G401 (cell line): ENCODE measurements at regions not wholly inside any gene's neighbourhood (a gene's known extent, or its start where the extent isn't known, plus 50 kb on each side); places are given as distances from the start of the nearest gene placed in this dataset.

ENCODE experiments used
- DNase-seq: peaks from one replicate; pipeline ENCODE4 v3.0.0-alpha.2; 2015; ENCODE audit warnings: low spot score
- in situ Hi-C: cut with HindIII; loops from 2 replicates; pipeline ENCODE4 v1.10.0; 2016; ENCODE audit warnings: low sequenced_read_pairs, mixed read lengths

DNA sequence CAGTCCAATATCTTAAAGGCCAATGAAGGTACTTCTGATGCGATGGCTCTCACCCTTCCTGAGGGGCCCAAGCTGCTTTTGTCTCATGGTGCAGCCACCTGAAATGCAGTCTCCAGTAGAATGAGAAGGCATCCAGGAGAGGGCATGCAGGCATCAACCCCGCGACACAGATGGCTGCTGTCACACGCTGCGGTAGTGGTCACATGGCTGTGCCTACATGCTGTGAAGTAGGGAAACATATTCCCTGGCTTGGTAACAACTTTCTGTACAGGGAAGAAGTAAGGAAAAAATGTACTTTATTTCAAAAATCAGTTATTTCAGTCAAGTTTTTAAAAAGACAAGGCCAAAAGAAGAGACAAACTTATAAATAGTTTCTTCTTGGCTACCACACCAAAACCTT lies 139.9 kb downstream of the TRIML1 start:
- DNase-seq = no peak
- in situ Hi-C loops = no loop called here

DNA sequence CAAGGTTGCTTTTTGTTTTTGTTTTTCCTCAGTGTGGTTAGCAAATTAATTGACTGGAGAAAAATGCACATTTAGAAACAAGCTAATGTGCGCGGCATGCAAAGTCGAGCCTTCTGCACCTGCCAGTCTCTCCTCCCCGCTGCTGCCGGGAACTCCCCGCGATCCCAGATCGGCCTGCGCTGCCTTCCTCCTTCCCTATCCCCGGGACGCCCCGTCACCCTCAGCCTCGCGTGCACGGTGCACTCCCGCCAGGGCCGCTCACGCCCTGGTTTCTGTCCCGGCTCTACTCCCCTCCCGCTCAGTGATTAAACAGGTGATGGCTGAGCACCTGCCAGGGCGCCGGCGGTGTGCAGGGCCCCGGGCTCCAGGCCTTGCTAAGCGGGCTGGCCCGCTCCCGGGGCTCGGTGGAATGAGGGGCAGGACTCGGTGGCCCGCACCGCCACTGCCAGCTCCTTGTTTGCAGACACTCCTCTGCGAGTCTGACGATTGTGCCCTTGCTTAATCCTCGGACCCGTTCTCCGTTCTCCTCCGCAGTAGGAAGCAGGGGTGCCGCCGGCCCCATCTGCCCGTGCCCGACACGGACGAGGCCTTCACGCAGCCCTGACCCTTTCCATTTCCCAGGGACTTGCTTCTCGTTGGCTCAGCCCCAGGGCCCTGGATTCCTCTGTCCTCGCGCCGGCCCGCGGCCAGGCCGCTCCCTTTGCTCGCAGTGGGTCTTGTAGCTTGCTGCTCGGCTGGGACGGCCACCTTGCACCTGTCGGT lies 143.4 kb downstream of the TRIML1 start:
- in situ Hi-C loops = no loop called here
- peak; percentile 8 for DNase-seq

DNA sequence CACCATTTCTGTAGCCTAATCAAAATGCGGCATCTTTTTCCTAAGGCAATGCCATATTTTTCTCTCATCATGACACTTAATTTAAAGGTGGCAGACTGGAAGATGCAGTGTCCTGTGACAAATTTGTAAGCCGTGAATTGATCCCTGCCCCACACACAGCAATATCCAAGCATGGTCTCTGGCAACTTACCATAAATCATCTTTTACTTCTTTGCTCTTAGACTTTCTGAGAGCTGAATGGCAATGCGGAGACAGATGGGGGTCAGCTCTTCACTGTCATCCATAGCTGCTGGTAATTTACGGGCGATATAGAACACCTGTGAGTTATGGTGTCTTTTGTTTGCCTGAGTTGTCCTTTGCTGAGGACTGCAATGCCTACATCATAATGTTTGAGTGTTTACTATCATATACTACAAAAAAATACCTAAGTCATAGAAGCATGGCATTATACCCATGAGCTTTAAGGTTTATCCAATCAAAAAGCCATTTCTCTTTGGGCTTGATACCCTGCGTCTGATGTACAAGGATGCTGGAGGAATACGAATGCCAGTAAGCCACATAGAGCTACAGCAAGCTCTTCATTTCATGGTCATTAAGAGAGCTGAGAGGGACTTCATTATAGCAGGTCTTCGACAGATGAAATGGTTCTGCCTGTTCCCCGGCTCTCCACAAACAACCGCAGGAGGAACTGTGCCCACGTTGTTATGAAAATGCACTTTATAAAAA lies 148.1 kb downstream of the TRIML1 start:
- in situ Hi-C loops = no loop called here
- no peak for DNase-seq

GRCh38 chr4:188289531-188290125 lies 150.4 kb downstream of the TRIML1 start:
- in situ Hi-C loops = no loop called here
- no peak for DNase-seq

- in situ Hi-C loops = no loop called here
- no peak for DNase-seq
Observed at GRCh38 chr4:188295899-188296298, 156.7 kb downstream of the TRIML1 start.

- in situ Hi-C loops = no loop called here
- DNase-seq = no peak
Observed at GRCh38 chr4:188296331-188296730, 157.1 kb downstream of the TRIML1 start.

DNA sequence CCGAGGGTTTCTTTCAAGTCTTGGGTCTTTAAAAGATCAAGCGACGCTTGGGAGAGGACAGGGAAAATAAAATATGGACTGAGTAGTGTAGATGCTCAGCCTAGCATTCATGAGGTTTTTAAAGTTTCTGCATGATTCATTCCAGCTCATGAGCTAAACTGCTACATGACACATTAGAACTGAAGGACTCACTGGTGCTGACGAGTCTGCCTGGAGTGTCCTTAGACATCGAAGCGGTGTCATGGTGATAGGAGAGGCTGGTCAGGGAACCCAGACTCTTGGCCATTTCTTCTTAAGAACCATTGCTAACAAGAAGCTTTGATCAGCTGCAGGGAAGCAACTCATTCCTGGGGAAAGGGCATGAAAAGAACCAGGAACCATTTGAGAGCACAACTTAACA lies 158.6 kb downstream of the TRIML1 start:
- in situ Hi-C loops = no loop called here
- no peak for DNase-seq

GRCh38 chr4:188299161-188299560 lies 159.9 kb downstream of the TRIML1 start:
- in situ Hi-C loops = no loop called here
- DNase-seq = no peak

- in situ Hi-C loops = no loop called here
- no peak for DNase-seq
Observed at GRCh38 chr4:188300385-188300784, 161.1 kb downstream of the TRIML1 start.

DNA sequence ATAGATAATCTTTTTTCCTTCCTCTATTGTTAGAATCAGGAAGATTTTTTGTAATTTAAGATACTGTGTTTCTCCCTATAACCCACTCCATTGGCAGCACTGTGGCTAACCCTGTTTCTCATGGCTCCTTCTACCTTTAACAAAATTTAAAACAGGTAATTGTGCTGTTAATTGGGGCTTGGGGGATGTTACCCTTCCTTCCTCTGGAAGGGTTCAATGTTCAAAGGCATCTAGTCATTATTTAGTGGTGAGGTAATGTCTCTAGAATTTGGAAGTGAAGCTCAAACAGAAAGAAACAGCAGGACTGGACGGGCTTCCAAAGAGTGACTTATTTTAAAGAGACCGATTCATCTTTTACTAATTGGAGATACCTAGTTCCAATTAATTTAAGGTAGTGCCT lies 166.4 kb downstream of the TRIML1 start:
- no peak for DNase-seq
- in situ Hi-C loops = no loop called here

GRCh38 chr4:188307591-188307990 lies 168.3 kb downstream of the TRIML1 start:
- DNase-seq = no peak
- in situ Hi-C loops = no loop called here

GRCh38 chr4:188308142-188308541 lies 168.9 kb downstream of the TRIML1 start:
- DNase-seq = no peak
- in situ Hi-C loops = no loop called here

DNA sequence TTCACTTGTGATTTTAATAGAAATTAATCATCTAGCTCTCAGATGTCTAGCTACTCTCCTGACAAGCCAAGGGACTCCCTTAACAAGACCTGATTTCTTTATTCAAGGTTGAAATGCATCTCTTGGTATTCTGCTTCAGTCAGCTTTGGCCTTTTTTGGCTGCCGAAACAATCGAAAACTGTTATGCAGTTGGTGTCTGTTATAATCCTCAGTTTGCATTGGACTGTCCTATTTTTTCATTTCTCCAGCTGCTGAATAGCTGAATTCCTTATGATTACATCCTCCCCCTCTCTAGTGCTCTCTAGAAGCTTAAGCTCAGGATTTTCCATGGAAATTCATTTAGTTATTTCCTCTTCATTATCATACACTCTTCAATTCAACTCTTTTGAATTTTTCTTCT lies 177.2 kb downstream of the TRIML1 start:
- no peak for DNase-seq
- in situ Hi-C loops = no loop called here

- no peak for DNase-seq
- in situ Hi-C loops = no loop called here
Observed at GRCh38 chr4:188328966-188329365, 189.7 kb downstream of the TRIML1 start.

GRCh38 chr4:188329521-188329920 lies 190.3 kb downstream of the TRIML1 start:
- DNase-seq = no peak
- in situ Hi-C loops = no loop called here

- in situ Hi-C loops = no loop called here
- no peak for DNase-seq
Observed at GRCh38 chr4:188332265-188332664, 193.0 kb downstream of the TRIML1 start.

GRCh38 chr4:188336891-188337290 lies 197.7 kb downstream of the TRIML1 start:
- in situ Hi-C loops = no loop called here
- DNase-seq = no peak

GRCh38 chr4:188341428-188341827 lies 202.2 kb downstream of the TRIML1 start:
- in situ Hi-C loops = no loop called here
- DNase-seq = no peak

GRCh38 chr4:188346171-188346809 lies 207.0 kb downstream of the TRIML1 start:
- no peak for DNase-seq
- in situ Hi-C loops = no loop called here

DNA sequence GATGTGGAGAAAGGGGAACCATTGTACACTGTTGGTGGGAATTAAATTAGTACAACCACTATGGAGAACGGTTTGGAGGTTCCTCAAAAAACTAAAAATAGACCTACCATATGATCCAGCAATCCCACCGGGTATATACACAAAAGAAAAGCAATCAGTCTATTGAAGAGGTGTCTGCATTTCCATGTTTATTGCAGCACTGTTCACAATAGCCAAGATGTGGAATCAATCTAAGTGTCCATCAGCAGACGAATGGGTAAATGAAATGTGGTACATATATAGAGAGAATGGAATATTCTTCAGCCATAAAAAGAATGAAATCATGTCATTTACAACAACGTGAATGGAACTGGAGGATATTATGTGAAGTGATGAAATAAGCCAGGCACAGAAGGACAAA lies 208.1 kb downstream of the TRIML1 start:
- no peak for DNase-seq
- in situ Hi-C loops = no loop called here
